GM18909 (cell line): ENCODE measurements at regions not wholly inside any gene's neighbourhood (a gene's known extent, or its start where the extent isn't known, plus 50 kb on each side); places are given as distances from the start of the nearest gene placed in this dataset.
"Not testable (repeated sequence)": the region's sequence is repeated elsewhere in the genome, so short reads cannot be mapped to it uniquely, and the experiment has no call there.

Source experiments
- ATAC-seq: cut with Tn5 transposase; IDR thresholded peaks from one replicate; pipeline ENCODE4 v1.9.1; 2021; ENCODE audit warnings: mild to moderate bottlenecking; ENCODE audit not compliant: unreplicated experiment, poor library complexity

GRCh38 chr7:138358850-138359341 lies 101.2 kb upstream of the TRIM24 start:
- ATAC-seq, result no peak

- ATAC-seq, result no peak
Measured at GRCh38 chr7:138359870-138360559, 100.0 kb upstream of the TRIM24 start.

GRCh38 chr7:138363721-138364120 lies 96.3 kb upstream of the TRIM24 start:
- no peak for ATAC-seq

- not testable (repeated sequence) for ATAC-seq
Measured at GRCh38 chr7:138366137-138366536, 93.9 kb upstream of the TRIM24 start.

- ATAC-seq, result not testable (repeated sequence)
Measured at GRCh38 chr7:138366676-138367075, 93.4 kb upstream of the TRIM24 start.

- no peak for ATAC-seq
Measured at GRCh38 chr7:138369797-138370196, 90.3 kb upstream of the TRIM24 start.

- no peak for ATAC-seq
Measured at GRCh38 chr7:138370956-138371355, 89.1 kb upstream of the TRIM24 start.

GRCh38 chr7:138374119-138374693 lies 85.9 kb upstream of the TRIM24 start:
- no peak for ATAC-seq

GRCh38 chr7:138377306-138377705 lies 82.8 kb upstream of the TRIM24 start:
- no peak for ATAC-seq

GRCh38 chr7:138378741-138379559 lies 81.1 kb upstream of the TRIM24 start:
- ATAC-seq, result no peak

- ATAC-seq, result no peak
Measured at GRCh38 chr7:138382862-138383565, 77.0 kb upstream of the TRIM24 start.

- ATAC-seq, result no peak
Measured at GRCh38 chr7:138386821-138387220, 73.2 kb upstream of the TRIM24 start.

GRCh38 chr7:138387755-138388475 lies 72.1 kb upstream of the TRIM24 start:
- ATAC-seq, result no peak

GRCh38 chr7:138388673-138389491 lies 71.2 kb upstream of the TRIM24 start:
- ATAC-seq, result no peak

GRCh38 chr7:138395763-138396162 lies 64.3 kb upstream of the TRIM24 start:
- ATAC-seq, result no peak

- peak; percentile 99 for ATAC-seq
Measured at GRCh38 chr7:138396251-138397070, 63.6 kb upstream of the TRIM24 start.

- ATAC-seq, result peak; percentile 2
Measured at GRCh38 chr7:138397071-138397433, 63.0 kb upstream of the TRIM24 start.

GRCh38 chr7:138398857-138399256 lies 61.2 kb upstream of the TRIM24 start:
- no peak for ATAC-seq
